OCI-LY7 (cell line): ENCODE measurements at regions not wholly inside any gene's neighbourhood (a gene's known extent, or its start where the extent isn't known, plus 50 kb on each side); places are given as distances from the start of the nearest gene placed in this dataset.
"Not testable (repeated sequence)": the region's sequence is repeated elsewhere in the genome, so short reads cannot be mapped to it uniquely, and the experiment has no call there.

Experiments used
- BruUV-seq: library from RNA; stranded (reverse); fragments of 400-500 nt; replicated peaks from 2 replicates; lab custom pipeline; 2021; lab: Mats Ljungman, UMichigan
- CTCF ChIA-PET: fragments of 300-600 bp; sonication (Branson Sonifier 250); formaldehyde crosslinking; loops from one replicate; lab custom pipeline; 2022; ENCODE audit warnings: antibody characterized with exemption; ENCODE audit not compliant: unreplicated experiment; lab: Charles Lee
- POLR2A ChIA-PET: fragments of 300-600 bp; sonication (Branson Sonifier 250); formaldehyde crosslinking; loops from one replicate; lab custom pipeline; 2022; ENCODE audit warnings: antibody characterized with exemption; lab: Charles Lee
- DNase-seq: peaks from one replicate; pipeline ENCODE4 v3.0.0-alpha.2; 2015; ENCODE audit warnings: low spot score
- H2AFZ ChIP-seq: fragments of 200-600 bp; sonication (generic), shearing (Covaris generic); 2 replicates; pipeline ENCODE4 v1.6.1; 2014; ENCODE audit warnings: mild to moderate bottlenecking, antibody characterized with exemption, low read length, moderate library complexity
- H3K27ac ChIP-seq: fragments of 200-600 bp; sonication (generic); 2 replicates; pipeline ENCODE4 v1.5.1; 2014; ENCODE audit warnings: mixed run types, low read depth, mild to moderate bottlenecking, moderate library complexity, low read length, inconsistent platforms; ENCODE audit not compliant: poor library complexity, severe bottlenecking
- H3K36me3 ChIP-seq: fragments of 200-600 bp; sonication (generic); 2 replicates; pipeline ENCODE4 v1.6.1; 2014; ENCODE audit warnings: mild to moderate bottlenecking, antibody characterized with exemption, low read length, moderate library complexity, mixed read lengths; ENCODE audit not compliant: insufficient read depth
- H3K4me1 ChIP-seq: fragments of 200-600 bp; sonication (generic); 2 replicates; pipeline ENCODE4 v1.5.1; 2014; ENCODE audit warnings: mild to moderate bottlenecking, low read length; ENCODE audit not compliant: insufficient read depth, poor library complexity, severe bottlenecking
- H3K4me2 ChIP-seq: fragments of 200-600 bp; sonication (generic); 2 replicates; pipeline ENCODE4 v1.6.1; 2014; ENCODE audit warnings: mild to moderate bottlenecking, low read length
- H3K4me3 ChIP-seq: fragments of 200-600 bp; sonication (generic); 2 replicates; pipeline ENCODE4 v1.5.1; 2014; ENCODE audit warnings: mild to moderate bottlenecking, low read depth, low read length; ENCODE audit not compliant: poor library complexity, severe bottlenecking
- H3K79me2 ChIP-seq: fragments of 200-600 bp; sonication (generic); 2 replicates; pipeline ENCODE4 v1.6.1; 2016; ENCODE audit warnings: low read depth, mild to moderate bottlenecking, low read length, moderate library complexity, mixed read lengths; ENCODE audit not compliant: insufficient read depth
- H3K9me2 ChIP-seq: fragments of 200-600 bp; sonication (generic); 2 replicates; pipeline ENCODE4 v1.6.1; 2016; ENCODE audit warnings: mild to moderate bottlenecking, low read length, mixed read lengths; ENCODE audit not compliant: insufficient read depth
- H3K9me3 ChIP-seq: fragments of 200-600 bp; sonication (generic); 2 replicates; pipeline ENCODE4 v1.6.1; 2014; ENCODE audit warnings: mild to moderate bottlenecking, mixed run types, low read length, mixed read lengths
- H4K20me1 ChIP-seq: fragments of 200-600 bp; sonication (generic); 2 replicates; pipeline ENCODE4 v1.6.1; 2014; ENCODE audit warnings: mild to moderate bottlenecking, antibody characterized with exemption, low read length, moderate library complexity, mixed read lengths; ENCODE audit not compliant: insufficient read depth
- EZH2phosphoT487 ChIP-seq: fragments of 200-600 bp; sonication (generic); IDR thresholded peaks from 2 replicates; pipeline ENCODE4 v1.6.1; 2018; ENCODE audit warnings: low read depth, borderline replicate concordance, mild to moderate bottlenecking, mixed run types, antibody characterized with exemption, low read length, moderate library complexity, mixed read lengths
- intact Hi-C: fragments of 100-400 bp; cut with micrococcal nuclease; formaldehyde crosslinking; loops from one replicate; pipeline ENCODE4 v1.10.0; 2022; ENCODE audit not compliant: unreplicated experiment
- TF ChIP-seq, protein P1 (sequence below): fragments of 200-600 bp; sonication (generic); conservative IDR thresholded peaks from 2 replicates; pipeline ENCODE4 v1.5.1; 2014; ENCODE audit warnings: mild to moderate bottlenecking, antibody characterized with exemption, low read length, moderate library complexity, mixed read lengths

DNA sequence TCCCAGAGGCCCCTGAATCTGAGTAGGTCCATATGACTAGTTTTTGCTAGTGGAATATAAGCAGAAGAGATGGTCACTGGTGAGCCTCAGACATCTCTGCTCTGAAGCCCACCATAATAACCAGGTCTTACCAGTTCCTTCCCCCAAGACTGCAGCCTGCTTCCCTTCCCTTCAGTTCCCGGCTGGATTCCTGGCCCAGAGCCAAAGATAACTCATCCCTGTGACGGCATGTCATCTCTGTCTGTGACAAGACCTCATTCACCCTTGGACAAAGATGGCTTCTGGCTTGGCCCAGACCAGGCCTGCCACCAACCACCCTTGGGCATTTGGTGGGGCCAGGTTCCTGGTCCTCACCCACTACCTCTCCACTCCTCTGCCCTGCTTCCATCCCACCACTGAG, 145.5 kb upstream of the TOP1 start:
- no peaks in the 10 kb centered on the region for H4K20me1 ChIP-seq
- H3K79me2 ChIP-seq, result no peaks in the 10 kb centered on the region
- no peaks in the 10 kb centered on the region for H3K36me3 ChIP-seq
- H3K9me3 ChIP-seq, result peaks cover 5% of the 10 kb centered on the region; the same call in 1 of the 2 replicates
- H3K27ac ChIP-seq, result no peak overlapping the region
- DNase-seq, result no peak
- intact Hi-C loops, result no loop called here
- no peaks in the 10 kb centered on the region for H3K9me2 ChIP-seq
- no TSS peak for BruUV-seq
- ChIA-PET POLR2A (no interaction called here), CTCF (no interaction called here)
- H3K4me2 ChIP-seq, result no peak overlapping the region
- H2AFZ ChIP-seq, result no peak overlapping the region
- no peak for TF ChIP-seq EZH2phosphoT487
- TF ChIP-seq, protein P1, sequence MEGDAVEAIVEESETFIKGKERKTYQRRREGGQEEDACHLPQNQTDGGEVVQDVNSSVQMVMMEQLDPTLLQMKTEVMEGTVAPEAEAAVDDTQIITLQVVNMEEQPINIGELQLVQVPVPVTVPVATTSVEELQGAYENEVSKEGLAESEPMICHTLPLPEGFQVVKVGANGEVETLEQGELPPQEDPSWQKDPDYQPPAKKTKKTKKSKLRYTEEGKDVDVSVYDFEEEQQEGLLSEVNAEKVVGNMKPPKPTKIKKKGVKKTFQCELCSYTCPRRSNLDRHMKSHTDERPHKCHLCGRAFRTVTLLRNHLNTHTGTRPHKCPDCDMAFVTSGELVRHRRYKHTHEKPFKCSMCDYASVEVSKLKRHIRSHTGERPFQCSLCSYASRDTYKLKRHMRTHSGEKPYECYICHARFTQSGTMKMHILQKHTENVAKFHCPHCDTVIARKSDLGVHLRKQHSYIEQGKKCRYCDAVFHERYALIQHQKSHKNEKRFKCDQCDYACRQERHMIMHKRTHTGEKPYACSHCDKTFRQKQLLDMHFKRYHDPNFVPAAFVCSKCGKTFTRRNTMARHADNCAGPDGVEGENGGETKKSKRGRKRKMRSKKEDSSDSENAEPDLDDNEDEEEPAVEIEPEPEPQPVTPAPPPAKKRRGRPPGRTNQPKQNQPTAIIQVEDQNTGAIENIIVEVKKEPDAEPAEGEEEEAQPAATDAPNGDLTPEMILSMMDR, result no peak
- peaks cover 16% of the 10 kb centered on the region for H3K4me1 ChIP-seq
- no peak overlapping the region for H3K4me3 ChIP-seq

GRCh38 chr20:40887105-40887504, 141.5 kb upstream of the TOP1 start:
- no peak overlapping the region for H3K4me2 ChIP-seq
- no peaks in the 10 kb centered on the region for H4K20me1 ChIP-seq
- no TSS peak for BruUV-seq
- H3K27ac ChIP-seq, result no peak overlapping the region
- H3K9me2 ChIP-seq, result no peaks in the 10 kb centered on the region
- H3K9me3 ChIP-seq, result no peaks in the 10 kb centered on the region
- POLR2A ChIA-PET, result interaction anchor here (0.6 kb wide), 1 partner anchor 82 kb away, joined by 4 read pairs; no protein-coding TSS in a partner anchor
- DNase-seq, result no peak
- CTCF ChIA-PET, result no interaction called here
- H3K4me1 ChIP-seq, result peaks cover 11% of the 10 kb centered on the region
- H3K79me2 ChIP-seq, result no peaks in the 10 kb centered on the region
- H3K36me3 ChIP-seq, result no peaks in the 10 kb centered on the region
- TF ChIP-seq EZH2phosphoT487, result no peak
- TF ChIP-seq, protein P1, result no peak
- intact Hi-C loops, result no loop called here
- H2AFZ ChIP-seq, result no peak overlapping the region
- no peak overlapping the region for H3K4me3 ChIP-seq

GRCh38 chr20:40889266-40889665, 139.4 kb upstream of the TOP1 start:
- H3K9me3 ChIP-seq, H3K9me2 ChIP-seq, H3K79me2 ChIP-seq, intact Hi-C loops, H4K20me1 ChIP-seq, H3K4me3 ChIP-seq, BruUV-seq, DNase-seq, H2AFZ ChIP-seq, H3K27ac ChIP-seq, H3K36me3 ChIP-seq, H3K4me2 ChIP-seq: not testable (repeated sequence)
- POLR2A ChIA-PET, result interaction anchor here (1.7 kb wide), 1 partner anchor 53 kb away, joined by 5 read pairs; no protein-coding TSS in a partner anchor
- CTCF ChIA-PET, result interaction anchor here (1.4 kb wide), 1 partner anchor 9 kb away, joined by 3 read pairs; no protein-coding TSS in a partner anchor
- peaks cover 19% of the 10 kb centered on the region for H3K4me1 ChIP-seq
